ENCODE measurements at regions not wholly inside any gene's neighbourhood (a gene's known extent, or its start where the extent isn't known, plus 50 kb on each side); places are given as distances from the start of the nearest gene placed in this dataset.

- no peak for TF ChIP-seq ZBTB33 (IDR thresholded peaks at IDR 0.05; ENCODE audit: borderline replicate concordance, low read depth)
- no peak for TF ChIP-seq EP300 (IDR thresholded peaks at IDR 0.05; ENCODE audit: borderline replicate concordance in 1 of 2, low read depth in 1 of 2, low read length in 1 of 2)
- no peak for TF ChIP-seq GABPA (IDR thresholded peaks at IDR 0.05; ENCODE audit: low read depth)
- TF ChIP-seq, protein P1, sequence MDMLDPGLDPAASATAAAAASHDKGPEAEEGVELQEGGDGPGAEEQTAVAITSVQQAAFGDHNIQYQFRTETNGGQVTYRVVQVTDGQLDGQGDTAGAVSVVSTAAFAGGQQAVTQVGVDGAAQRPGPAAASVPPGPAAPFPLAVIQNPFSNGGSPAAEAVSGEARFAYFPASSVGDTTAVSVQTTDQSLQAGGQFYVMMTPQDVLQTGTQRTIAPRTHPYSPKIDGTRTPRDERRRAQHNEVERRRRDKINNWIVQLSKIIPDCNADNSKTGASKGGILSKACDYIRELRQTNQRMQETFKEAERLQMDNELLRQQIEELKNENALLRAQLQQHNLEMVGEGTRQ (IDR thresholded peaks at IDR 0.05; ENCODE audit: borderline replicate concordance, low read depth, low read length) = no peak
- no peak for TF ChIP-seq GATA2 (CRISPR knock-in tag; IDR thresholded peaks at IDR 0.05)
- no peak for TF ChIP-seq CTCF (IDR thresholded peaks at IDR 0.05)
- no peak for TF ChIP-seq TCF12 (IDR thresholded peaks at IDR 0.05)
- no peak for TF ChIP-seq REST (IDR thresholded peaks at IDR 0.05; ENCODE audit: low read depth, low read length)
- TF ChIP-seq USF1 (IDR thresholded peaks at IDR 0.05; ENCODE audit: borderline replicate concordance, low read depth) = no peak
- no peak for TF ChIP-seq IRF3 (IDR thresholded peaks at IDR 0.05; ENCODE audit: low read depth, low read length)
- no peak for TF ChIP-seq TAF1 (IDR thresholded peaks at IDR 0.05; ENCODE audit: borderline replicate concordance, low read depth, low read length)
- no peak for TF ChIP-seq FOXM1 (IDR thresholded peaks at IDR 0.05; ENCODE audit: low read depth)
- no peak for TF ChIP-seq FOXJ3 (CRISPR knock-in tag; IDR thresholded peaks at IDR 0.05)
- TF ChIP-seq RFX5 (IDR thresholded peaks at IDR 0.05; ENCODE audit: low read length) = no peak
- Histone ChIP-seq H3K27me3 (ENCODE audit: insufficient read depth) (no peaks in the 10 kb centered on the region), H3K4me2 (no peak overlapping the region), H4K20me1 (ENCODE audit: insufficient read depth) (no peaks in the 10 kb centered on the region), H3K4me1 (ENCODE audit: control insufficient read depth in 1 of 2, insufficient read depth in 2 of 2, low read depth in 1 of 2, low read length in 1 of 2) (no peaks in the 10 kb centered on the region), H3F3A (replicated peaks; ENCODE audit: insufficient read depth) (no peaks in the 10 kb centered on the region), H3K27ac (ENCODE audit: low read depth in 2 of 2, low read length in 1 of 2) (no peak overlapping the region), H3K79me2 (ENCODE audit: insufficient read depth) (no peaks in the 10 kb centered on the region), H2AFZ (ENCODE audit: low read depth) (no peak overlapping the region), H3K9me2 (no peaks in the 10 kb centered on the region), H3K9me3 (no peaks in the 10 kb centered on the region), H3K36me3 (replicated peaks in 1 of 2; ENCODE audit: control insufficient read depth in 1 of 2, insufficient read depth in 2 of 2, low read length in 1 of 2) (no peaks in the 10 kb centered on the region), H3K9ac (no peak overlapping the region), H3K4me3 (ENCODE audit: low read depth in 2 of 2, low read length in 1 of 2) (no peak overlapping the region)
- CTCF ChIA-PET = no interaction called here
- POLR2A ChIA-PET = no interaction called here
- DNase-seq = no peak
Measured at GRCh38 chr14:49396801-49397200, 189.4 kb downstream of the RPS29 start.

Measured in SK-N-SH (cell line).